ENCODE measurements at regions not wholly inside any gene's neighbourhood (a gene's known extent, or its start where the extent isn't known, plus 50 kb on each side); places are given as distances from the start of the nearest gene placed in this dataset.

- Histone ChIP-seq H3K79me2 (ENCODE audit: insufficient read depth) (no peaks in the 10 kb centered on the region), H3K4me2 (ENCODE audit: unreplicated experiment) (no peak overlapping the region), H3K36me3 (ENCODE audit: low read depth) (no peaks in the 10 kb centered on the region), H3K4me1 (ENCODE audit: insufficient read depth) (no peaks in the 10 kb centered on the region), H3F3A (ENCODE audit: insufficient read depth) (no peaks in the 10 kb centered on the region), H3K9me2 (ENCODE audit: insufficient read depth) (no peaks in the 10 kb centered on the region), H4K20me1 (ENCODE audit: insufficient read depth) (no peaks in the 10 kb centered on the region), H3K9me3 (ENCODE audit: low read depth) (peaks cover 2% of the 10 kb centered on the region), H3K27me3 (replicated peaks; ENCODE audit: insufficient read depth) (no peaks in the 10 kb centered on the region), H3K9ac (no peak overlapping the region), H3K4me3 (no peak overlapping the region), H2AFZ (no peak overlapping the region), H3K27ac (no peak overlapping the region)
- TF ChIP-seq EZH2phosphoT487 (IDR thresholded peaks at IDR 0.05; ENCODE audit: insufficient read depth, low read depth) (no peak), EZH2 (IDR thresholded peaks at IDR 0.05; ENCODE audit: insufficient read depth, poor library complexity, severe bottlenecking) (no peak)
- in situ Hi-C loops (cut with MboI) = no loop called here
- 56 to 81% methylated on average over 1 of the region's 1 CpG for WGBS, 2 experiments (ENCODE audit: low coverage in 1 of 2, low lambda C conversion rate in 2 of 2, missing lambda C conversion rate in 2 of 2)
- DNase-seq = no peak
Observed at GRCh38 chr2:157125685-157126084, 131.8 kb upstream of the GALNT5 start.

DNA sequence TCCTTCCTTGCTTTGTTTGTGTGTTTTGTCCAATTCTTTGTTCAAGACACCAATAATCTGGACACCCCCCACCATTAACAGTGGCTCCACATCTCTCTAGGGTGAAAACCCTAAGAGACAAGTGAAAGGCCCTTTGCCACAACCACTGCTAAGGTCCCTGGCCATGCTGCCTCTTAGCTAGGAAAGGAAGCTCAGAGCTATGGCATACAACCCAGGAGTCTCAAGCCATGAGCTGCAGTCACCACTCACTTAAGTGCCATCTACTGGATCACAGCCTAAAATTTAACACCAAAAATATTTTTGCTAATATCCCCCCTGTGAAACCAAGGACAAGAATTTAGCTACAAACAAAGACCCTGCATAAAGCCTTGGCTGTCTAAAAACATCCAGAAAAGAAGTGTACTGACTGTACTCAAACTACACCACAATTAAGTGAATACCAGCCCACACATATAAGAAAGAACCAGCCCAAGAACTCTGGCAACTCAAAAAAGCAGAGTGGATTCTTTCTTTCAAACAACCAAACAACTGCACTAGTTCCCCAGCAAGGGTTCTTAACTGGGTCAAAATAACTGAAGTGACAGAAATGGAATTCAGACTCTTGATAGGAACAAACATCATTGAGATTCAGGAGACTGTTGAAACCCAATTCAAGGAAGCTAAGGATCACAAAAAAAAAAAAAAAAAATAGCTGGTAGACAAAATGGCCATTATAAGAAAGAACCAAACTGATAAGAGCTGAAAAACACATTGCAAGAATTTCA lies 130.1 kb upstream of the GALNT5 start:
- Histone ChIP-seq H3K4me1 (ENCODE audit: insufficient read depth) (no peaks in the 10 kb centered on the region), H2AFZ (no peak overlapping the region), H3K9me2 (ENCODE audit: insufficient read depth) (no peaks in the 10 kb centered on the region), H3K4me3 (no peak overlapping the region), H3F3A (ENCODE audit: insufficient read depth) (no peaks in the 10 kb centered on the region), H4K20me1 (ENCODE audit: insufficient read depth) (no peaks in the 10 kb centered on the region), H3K27ac (no peak overlapping the region), H3K4me2 (ENCODE audit: unreplicated experiment) (no peak overlapping the region), H3K9ac (no peak overlapping the region), H3K9me3 (ENCODE audit: low read depth) (peaks cover 2% of the 10 kb centered on the region), H3K79me2 (ENCODE audit: insufficient read depth) (no peaks in the 10 kb centered on the region), H3K27me3 (replicated peaks; ENCODE audit: insufficient read depth) (no peaks in the 10 kb centered on the region), H3K36me3 (ENCODE audit: low read depth) (no peaks in the 10 kb centered on the region)
- DNase-seq = no peak
- TF ChIP-seq EZH2phosphoT487 (IDR thresholded peaks at IDR 0.05; ENCODE audit: insufficient read depth, low read depth) (no peak), EZH2 (IDR thresholded peaks at IDR 0.05; ENCODE audit: insufficient read depth, poor library complexity, severe bottlenecking) (no peak)
- in situ Hi-C loops (cut with MboI) = no loop called here

GRCh38 chr2:157143901-157144300 lies 113.6 kb upstream of the GALNT5 start:
- H3K79me2 ChIP-seq (ENCODE audit: insufficient read depth) = no peaks in the 10 kb centered on the region
- WGBS, 2 experiments (ENCODE audit: low coverage in 1 of 2, low lambda C conversion rate in 2 of 2, missing lambda C conversion rate in 2 of 2) = 83 to 86% methylated on average over 4 of the region's 4 CpGs
- H4K20me1 ChIP-seq (ENCODE audit: insufficient read depth) = no peaks in the 10 kb centered on the region
- H3K27me3 ChIP-seq (replicated peaks; ENCODE audit: insufficient read depth) = no peaks in the 10 kb centered on the region
- no peaks in the 10 kb centered on the region for H3K36me3 ChIP-seq (ENCODE audit: low read depth)
- no peaks in the 10 kb centered on the region for H3K9me2 ChIP-seq (ENCODE audit: insufficient read depth)
- H2AFZ ChIP-seq = no peak overlapping the region
- H3K9me3 ChIP-seq (ENCODE audit: low read depth) = no peaks in the 10 kb centered on the region
- no peak overlapping the region for H3K4me2 ChIP-seq (ENCODE audit: unreplicated experiment)
- H3F3A ChIP-seq (ENCODE audit: insufficient read depth) = no peaks in the 10 kb centered on the region
- H3K27ac ChIP-seq = no peak overlapping the region
- TF ChIP-seq EZH2 (IDR thresholded peaks at IDR 0.05; ENCODE audit: insufficient read depth, poor library complexity, severe bottlenecking) (no peak), EZH2phosphoT487 (IDR thresholded peaks at IDR 0.05; ENCODE audit: insufficient read depth, low read depth) (no peak)
- no peak overlapping the region for H3K9ac ChIP-seq
- DNase-seq = no peak
- no peak overlapping the region for H3K4me3 ChIP-seq
- no peaks in the 10 kb centered on the region for H3K4me1 ChIP-seq (ENCODE audit: insufficient read depth)
- in situ Hi-C loops (cut with MboI) = no loop called here

DNA sequence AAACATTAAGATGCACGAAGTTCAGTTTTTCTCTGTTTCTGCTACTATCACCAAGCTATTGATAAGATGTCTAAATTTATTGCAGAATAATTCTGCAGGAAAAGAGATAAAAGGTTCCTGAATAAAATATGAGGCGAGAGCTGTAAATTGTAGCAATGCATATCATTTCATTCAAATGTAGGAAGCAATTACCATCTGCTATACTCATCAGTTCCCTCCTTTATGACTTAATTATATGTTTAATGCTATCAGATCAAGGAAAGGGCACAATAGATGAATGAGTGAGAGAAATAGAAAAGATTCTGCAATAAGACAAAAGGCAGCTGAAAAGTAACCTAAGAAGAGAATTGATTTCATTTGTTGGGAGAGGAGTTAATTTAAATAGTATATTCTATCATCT lies 108.2 kb upstream of the GALNT5 start:
- Histone ChIP-seq H3K27me3 (replicated peaks; ENCODE audit: insufficient read depth) (no peaks in the 10 kb centered on the region), H2AFZ (peak overlapping the region; percentile 11; the same call in 1 of the 2 replicates), H3K9me3 (ENCODE audit: low read depth) (no peaks in the 10 kb centered on the region), H3F3A (ENCODE audit: insufficient read depth) (no peaks in the 10 kb centered on the region), H3K27ac (no peak overlapping the region), H3K4me1 (ENCODE audit: insufficient read depth) (no peaks in the 10 kb centered on the region), H3K4me2 (ENCODE audit: unreplicated experiment) (no peak overlapping the region), H4K20me1 (ENCODE audit: insufficient read depth) (no peaks in the 10 kb centered on the region), H3K79me2 (ENCODE audit: insufficient read depth) (no peaks in the 10 kb centered on the region), H3K9ac (no peak overlapping the region), H3K9me2 (ENCODE audit: insufficient read depth) (no peaks in the 10 kb centered on the region), H3K36me3 (ENCODE audit: low read depth) (no peaks in the 10 kb centered on the region), H3K4me3 (no peak overlapping the region)
- 47 to 50% methylated on average over 2 of the region's 2 CpGs for WGBS, 2 experiments (ENCODE audit: low coverage in 1 of 2, low lambda C conversion rate in 2 of 2, missing lambda C conversion rate in 2 of 2)
- in situ Hi-C loops (cut with MboI) = no loop called here
- no peak for DNase-seq
- TF ChIP-seq EZH2 (IDR thresholded peaks at IDR 0.05; ENCODE audit: insufficient read depth, poor library complexity, severe bottlenecking) (no peak), EZH2phosphoT487 (IDR thresholded peaks at IDR 0.05; ENCODE audit: insufficient read depth, low read depth) (no peak)
